ENCODE measurements at regions not wholly inside any gene's neighbourhood (a gene's known extent, or its start where the extent isn't known, plus 50 kb on each side); places are given as distances from the start of the nearest gene placed in this dataset.

- Histone ChIP-seq H3K9ac (ENCODE audit: low read length) (peak overlapping the region; percentile 13; the same call in 1 of the 2 replicates), H3K27me3 (ENCODE audit: insufficient read depth, low read length) (no peaks in the 10 kb centered on the region), H3K4me3 (replicated peaks in 1 of 2; ENCODE audit: low read depth in 1 of 2, low read length in 2 of 2) (0 out of 4 replicates have a peak overlapping the region, but pooled peaks of 1 of the 2 experiments have one; percentile 4), H2AFZ (ENCODE audit: low read depth, low read length, poor library complexity, severe bottlenecking) (peak overlapping the region; percentile 98), H3K4me2 (ENCODE audit: low read length) (peak overlapping the region; percentile 55), H3K4me1 (ENCODE audit: control insufficient read depth in 1 of 2, insufficient read depth in 2 of 2, low read length in 2 of 2) (peaks cover 18 to 35% of the 10 kb centered on the region in 2 experiments), H4K20me1 (ENCODE audit: insufficient read depth) (no peaks in the 10 kb centered on the region), H3K79me2 (ENCODE audit: insufficient read depth, low read length) (no peaks in the 10 kb centered on the region), H3K36me3 (ENCODE audit: control insufficient read depth in 1 of 2, insufficient read depth in 2 of 2, low read length in 2 of 2) (no peaks in the 10 kb centered on the region), H3K27ac (ENCODE audit: low read depth, low read length) (no peak overlapping the region), H3K9me3 (ENCODE audit: control insufficient read depth in 1 of 2, insufficient read depth in 1 of 2, low read depth in 1 of 2, low read length in 2 of 2) (no peaks in the 10 kb centered on the region), H3K9me2 (ENCODE audit: insufficient read depth) (no peaks in the 10 kb centered on the region)
- intact Hi-C loops (cut with micrococcal nuclease) = no loop called here
- BruUV-seq (replicated peaks) = no TSS peak
- DNase-seq (ENCODE audit: low read depth, low spot score) = peak; percentile 42
- TF ChIP-seq POLR2AphosphoS5 (IDR thresholded peaks at IDR 0.05; ENCODE audit: low read depth, low read length) (no peak), TCF7L2 (IDR thresholded peaks at IDR 0.05; ENCODE audit: borderline replicate concordance, extremely low read depth, insufficient read depth, insufficient read length) (no peak), FOSL1 (IDR thresholded peaks at IDR 0.05; ENCODE audit: low read depth) (peak; percentile 80), SP1 (IDR thresholded peaks at IDR 0.05; ENCODE audit: low read depth) (peak; percentile 64), JUND (IDR thresholded peaks at IDR 0.05) (peak; percentile 74), SIN3A (IDR thresholded peaks at IDR 0.05; ENCODE audit: low read depth) (no peak), CBX3 (IDR thresholded peaks at IDR 0.05; ENCODE audit: low read depth) (peak; percentile 54; the same call in 1 of the 2 replicates), ZNF274 (IDR thresholded peaks at IDR 0.05; ENCODE audit: low read depth, low read length) (no peak), RAD21 (IDR thresholded peaks at IDR 0.05; ENCODE audit: low read depth) (0 out of 2 replicates have a peak, but pooled peaks have one; percentile 17)
- TF ChIP-seq, protein P1, sequence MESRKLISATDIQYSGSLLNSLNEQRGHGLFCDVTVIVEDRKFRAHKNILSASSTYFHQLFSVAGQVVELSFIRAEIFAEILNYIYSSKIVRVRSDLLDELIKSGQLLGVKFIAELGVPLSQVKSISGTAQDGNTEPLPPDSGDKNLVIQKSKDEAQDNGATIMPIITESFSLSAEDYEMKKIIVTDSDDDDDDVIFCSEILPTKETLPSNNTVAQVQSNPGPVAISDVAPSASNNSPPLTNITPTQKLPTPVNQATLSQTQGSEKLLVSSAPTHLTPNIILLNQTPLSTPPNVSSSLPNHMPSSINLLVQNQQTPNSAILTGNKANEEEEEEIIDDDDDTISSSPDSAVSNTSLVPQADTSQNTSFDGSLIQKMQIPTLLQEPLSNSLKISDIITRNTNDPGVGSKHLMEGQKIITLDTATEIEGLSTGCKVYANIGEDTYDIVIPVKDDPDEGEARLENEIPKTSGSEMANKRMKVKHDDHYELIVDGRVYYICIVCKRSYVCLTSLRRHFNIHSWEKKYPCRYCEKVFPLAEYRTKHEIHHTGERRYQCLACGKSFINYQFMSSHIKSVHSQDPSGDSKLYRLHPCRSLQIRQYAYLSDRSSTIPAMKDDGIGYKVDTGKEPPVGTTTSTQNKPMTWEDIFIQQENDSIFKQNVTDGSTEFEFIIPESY (IDR thresholded peaks at IDR 0.05; ENCODE audit: extremely low read depth, insufficient replicate concordance, low read length) = no peak
- TF ChIP-seq, protein P2, sequence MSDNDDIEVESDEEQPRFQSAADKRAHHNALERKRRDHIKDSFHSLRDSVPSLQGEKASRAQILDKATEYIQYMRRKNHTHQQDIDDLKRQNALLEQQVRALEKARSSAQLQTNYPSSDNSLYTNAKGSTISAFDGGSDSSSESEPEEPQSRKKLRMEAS (IDR thresholded peaks at IDR 0.05) = no peak
- TF ChIP-seq, protein P3, sequence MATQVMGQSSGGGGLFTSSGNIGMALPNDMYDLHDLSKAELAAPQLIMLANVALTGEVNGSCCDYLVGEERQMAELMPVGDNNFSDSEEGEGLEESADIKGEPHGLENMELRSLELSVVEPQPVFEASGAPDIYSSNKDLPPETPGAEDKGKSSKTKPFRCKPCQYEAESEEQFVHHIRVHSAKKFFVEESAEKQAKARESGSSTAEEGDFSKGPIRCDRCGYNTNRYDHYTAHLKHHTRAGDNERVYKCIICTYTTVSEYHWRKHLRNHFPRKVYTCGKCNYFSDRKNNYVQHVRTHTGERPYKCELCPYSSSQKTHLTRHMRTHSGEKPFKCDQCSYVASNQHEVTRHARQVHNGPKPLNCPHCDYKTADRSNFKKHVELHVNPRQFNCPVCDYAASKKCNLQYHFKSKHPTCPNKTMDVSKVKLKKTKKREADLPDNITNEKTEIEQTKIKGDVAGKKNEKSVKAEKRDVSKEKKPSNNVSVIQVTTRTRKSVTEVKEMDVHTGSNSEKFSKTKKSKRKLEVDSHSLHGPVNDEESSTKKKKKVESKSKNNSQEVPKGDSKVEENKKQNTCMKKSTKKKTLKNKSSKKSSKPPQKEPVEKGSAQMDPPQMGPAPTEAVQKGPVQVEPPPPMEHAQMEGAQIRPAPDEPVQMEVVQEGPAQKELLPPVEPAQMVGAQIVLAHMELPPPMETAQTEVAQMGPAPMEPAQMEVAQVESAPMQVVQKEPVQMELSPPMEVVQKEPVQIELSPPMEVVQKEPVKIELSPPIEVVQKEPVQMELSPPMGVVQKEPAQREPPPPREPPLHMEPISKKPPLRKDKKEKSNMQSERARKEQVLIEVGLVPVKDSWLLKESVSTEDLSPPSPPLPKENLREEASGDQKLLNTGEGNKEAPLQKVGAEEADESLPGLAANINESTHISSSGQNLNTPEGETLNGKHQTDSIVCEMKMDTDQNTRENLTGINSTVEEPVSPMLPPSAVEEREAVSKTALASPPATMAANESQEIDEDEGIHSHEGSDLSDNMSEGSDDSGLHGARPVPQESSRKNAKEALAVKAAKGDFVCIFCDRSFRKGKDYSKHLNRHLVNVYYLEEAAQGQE (IDR thresholded peaks at IDR 0.05; ENCODE audit: low read depth) = no peak
- no peak for ATAC-seq
- RAD21 ChIA-PET (ENCODE audit: low non-redundant PET in 1 of 2, low total read pairs in 2 of 2, uncharacterized antibody in 2 of 2, unreplicated experiment in 2 of 2) = no interaction called here
- POLR2A ChIA-PET = no interaction called here
- CTCF ChIA-PET = no interaction called here
Observed at GRCh38 chr11:35077709-35078469, 61.1 kb upstream of the CD44 start.

Data from HCT116 (cell line).